Activated B cell treated with CpG ODN at 0.5 μM for 24 hours (primary cell): ENCODE measurements at regions not wholly inside any gene's neighbourhood (a gene's known extent, or its start where the extent isn't known, plus 50 kb on each side); places are given as distances from the start of the nearest gene placed in this dataset.

ENCODE experiments used
- ATAC-seq: fragments of 200-7000 bp; cut with Tn5 transposase; one replicate; pipeline ENCODE4 v1.10.0; 2021; ENCODE audit warnings: low read depth, mild to moderate bottlenecking, moderate library complexity
- CTCF ChIA-PET: fragments of 350-600 bp; sonication (Branson Sonifier 250); formaldehyde crosslinking; loops from one replicate; lab custom pipeline; 2021; ENCODE audit warnings: antibody characterized with exemption; lab: Charles Lee
- POLR2A ChIA-PET: fragments of 350-600 bp; sonication (Branson Sonifier 250); formaldehyde crosslinking; loops from one replicate; lab custom pipeline; 2021; ENCODE audit warnings: antibody characterized with exemption; lab: Charles Lee
- DNase-seq: peaks from one replicate; pipeline ENCODE4 v3.0.0; 2022
- H3K27ac Mint-ChIP-seq: one replicate; pipeline ENCODE4 v1.8.0; 2020; ENCODE audit warnings: mixed read lengths
- H3K27me3 Mint-ChIP-seq: one replicate; pipeline ENCODE4 v1.8.0; 2021; ENCODE audit warnings: mixed read lengths
- H3K36me3 Mint-ChIP-seq: one replicate; pipeline ENCODE4 v1.8.0; 2021; ENCODE audit warnings: low read depth, mixed read lengths
- H3K4me1 Mint-ChIP-seq: one replicate; pipeline ENCODE4 v1.8.0; 2021; ENCODE audit warnings: mixed read lengths
- H3K4me3 Mint-ChIP-seq: one replicate; pipeline ENCODE4 v1.8.0; 2020; ENCODE audit warnings: mild to moderate bottlenecking, mixed read lengths
- H3K9me3 Mint-ChIP-seq: one replicate; pipeline ENCODE4 v1.8.0; 2020; ENCODE audit warnings: mixed read lengths
- intact Hi-C: fragments of 100-400 bp; cut with micrococcal nuclease; formaldehyde crosslinking; loops from one replicate; pipeline ENCODE4 v1.15.1; 2024
- TF ChIP-seq, protein P1 (sequence below): fragments of 200-600 bp; IDR thresholded peaks from one replicate; pipeline ENCODE4 v1.8.0; 2022; ENCODE audit warnings: antibody characterized with exemption, mild to moderate bottlenecking

GRCh38 chr1:4048076-4048475 is 148.0 kb upstream of the C1orf174 start:
- DNase-seq, result no peak
- H3K36me3 Mint-ChIP-seq, result no peaks in the 10 kb centered on the region
- no peaks in the 10 kb centered on the region for H3K9me3 Mint-ChIP-seq
- TF ChIP-seq, protein P1, sequence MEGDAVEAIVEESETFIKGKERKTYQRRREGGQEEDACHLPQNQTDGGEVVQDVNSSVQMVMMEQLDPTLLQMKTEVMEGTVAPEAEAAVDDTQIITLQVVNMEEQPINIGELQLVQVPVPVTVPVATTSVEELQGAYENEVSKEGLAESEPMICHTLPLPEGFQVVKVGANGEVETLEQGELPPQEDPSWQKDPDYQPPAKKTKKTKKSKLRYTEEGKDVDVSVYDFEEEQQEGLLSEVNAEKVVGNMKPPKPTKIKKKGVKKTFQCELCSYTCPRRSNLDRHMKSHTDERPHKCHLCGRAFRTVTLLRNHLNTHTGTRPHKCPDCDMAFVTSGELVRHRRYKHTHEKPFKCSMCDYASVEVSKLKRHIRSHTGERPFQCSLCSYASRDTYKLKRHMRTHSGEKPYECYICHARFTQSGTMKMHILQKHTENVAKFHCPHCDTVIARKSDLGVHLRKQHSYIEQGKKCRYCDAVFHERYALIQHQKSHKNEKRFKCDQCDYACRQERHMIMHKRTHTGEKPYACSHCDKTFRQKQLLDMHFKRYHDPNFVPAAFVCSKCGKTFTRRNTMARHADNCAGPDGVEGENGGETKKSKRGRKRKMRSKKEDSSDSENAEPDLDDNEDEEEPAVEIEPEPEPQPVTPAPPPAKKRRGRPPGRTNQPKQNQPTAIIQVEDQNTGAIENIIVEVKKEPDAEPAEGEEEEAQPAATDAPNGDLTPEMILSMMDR, result no peak
- CTCF ChIA-PET, result interaction anchor here (0.8 to 1.0 kb wide), 2 partner anchors 137 to 140 kb away, joined by 4 to 10 read pairs; no protein-coding TSS in a partner anchor
- POLR2A ChIA-PET, result interaction anchor here (0.6 to 1.0 kb wide), 2 partner anchors 21 to 127 kb away, joined by 3 read pairs; no protein-coding TSS in a partner anchor
- ATAC-seq, result no peak
- H3K27ac Mint-ChIP-seq, result no peak overlapping the region
- H3K4me3 Mint-ChIP-seq, result no peak overlapping the region
- intact Hi-C loops, result loop anchor here (5.0 kb wide), 2 partner anchors 41 to 136 kb away; no protein-coding TSS in a partner anchor
- peaks cover 2% of the 10 kb centered on the region for H3K27me3 Mint-ChIP-seq
- H3K4me1 Mint-ChIP-seq, result peaks cover 62% of the 10 kb centered on the region

GRCh38 chr1:4048921-4049320 is 148.8 kb upstream of the C1orf174 start:
- TF ChIP-seq, protein P1, result no peak
- CTCF ChIA-PET, result no interaction called here
- H3K36me3 Mint-ChIP-seq, result no peaks in the 10 kb centered on the region
- no peak overlapping the region for H3K4me3 Mint-ChIP-seq
- no peak for ATAC-seq
- POLR2A ChIA-PET, result interaction anchor here (1.0 kb wide), 1 partner anchor 20 kb away, joined by 3 read pairs; no protein-coding TSS in a partner anchor
- peaks cover 59% of the 10 kb centered on the region for H3K4me1 Mint-ChIP-seq
- no peak for DNase-seq
- no peak overlapping the region for H3K27ac Mint-ChIP-seq
- intact Hi-C loops, result loop anchor here (5.0 kb wide), 2 partner anchors 42 to 137 kb away; no protein-coding TSS in a partner anchor
- H3K27me3 Mint-ChIP-seq, result peaks cover 2% of the 10 kb centered on the region
- no peaks in the 10 kb centered on the region for H3K9me3 Mint-ChIP-seq

DNA sequence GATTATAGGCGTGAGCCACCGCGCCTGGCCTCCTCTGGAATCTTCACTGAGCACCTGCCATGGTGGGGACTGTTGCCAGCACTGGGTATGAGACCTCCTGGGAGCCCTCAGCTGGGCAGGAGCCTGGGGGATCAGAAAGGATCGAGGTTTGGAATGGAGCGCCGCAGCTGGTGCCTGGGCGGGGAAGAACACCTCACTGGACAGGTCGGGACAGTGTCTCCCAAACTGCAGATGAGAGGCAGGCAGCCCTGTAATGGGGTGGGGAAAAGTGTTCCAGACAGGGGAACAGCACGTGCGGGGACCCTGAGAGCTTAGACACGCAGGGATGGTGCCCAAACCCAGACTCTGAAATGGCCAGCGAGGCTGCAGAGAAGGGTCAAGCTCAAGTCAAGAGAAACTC is 150.9 kb upstream of the C1orf174 start:
- peaks cover 2% of the 10 kb centered on the region for H3K27me3 Mint-ChIP-seq
- no peaks in the 10 kb centered on the region for H3K9me3 Mint-ChIP-seq
- no peaks in the 10 kb centered on the region for H3K36me3 Mint-ChIP-seq
- no peak overlapping the region for H3K27ac Mint-ChIP-seq
- DNase-seq (no peak), ATAC-seq (no peak)
- TF ChIP-seq, protein P1, result no peak
- H3K4me1 Mint-ChIP-seq, result peaks cover 38% of the 10 kb centered on the region
- ChIA-PET POLR2A (interaction anchor here (0.7 kb wide), 1 partner anchor 196 kb away, joined by 5 read pairs; no protein-coding TSS in a partner anchor), CTCF (no interaction called here)
- intact Hi-C loops, result no loop called here
- no peak overlapping the region for H3K4me3 Mint-ChIP-seq

GRCh38 chr1:4052657-4053056 is 152.6 kb upstream of the C1orf174 start:
- H3K4me1 Mint-ChIP-seq, result peaks cover 22% of the 10 kb centered on the region
- CTCF ChIA-PET, result no interaction called here
- ATAC-seq (no peak), DNase-seq (no peak)
- no peaks in the 10 kb centered on the region for H3K36me3 Mint-ChIP-seq
- H3K27ac Mint-ChIP-seq, result no peak overlapping the region
- peaks cover 2% of the 10 kb centered on the region for H3K27me3 Mint-ChIP-seq
- TF ChIP-seq, protein P1, result no peak
- POLR2A ChIA-PET, result interaction anchor here (0.5 to 0.6 kb wide), 2 partner anchors 94 to 261 kb away, joined by 3 to 4 read pairs; no protein-coding TSS in a partner anchor
- intact Hi-C loops, result no loop called here
- H3K4me3 Mint-ChIP-seq, result no peak overlapping the region
- H3K9me3 Mint-ChIP-seq, result no peaks in the 10 kb centered on the region

- intact Hi-C loops, result no loop called here
- ChIA-PET POLR2A (no interaction called here), CTCF (no interaction called here)
These were observed 153.2 kb upstream of the C1orf174 start for GRCh38 chr1:4053160-4053748.

More at GRCh38 chr1:4053160-4053748, 153.2 kb upstream of the C1orf174 start:
- TF ChIP-seq, protein P1, result no peak
- Mint-ChIP-seq H3K4me3 (no peak overlapping the region), H3K27ac (no peak overlapping the region), H3K27me3 (peaks cover 2% of the 10 kb centered on the region), H3K9me3 (no peaks in the 10 kb centered on the region), H3K36me3 (no peaks in the 10 kb centered on the region), H3K4me1 (peaks cover 16% of the 10 kb centered on the region)
- ATAC-seq (no peak), DNase-seq (no peak)
